ENCODE measurements at regions not wholly inside any gene's neighbourhood (a gene's known extent, or its start where the extent isn't known, plus 50 kb on each side); places are given as distances from the start of the nearest gene placed in this dataset.

DNA sequence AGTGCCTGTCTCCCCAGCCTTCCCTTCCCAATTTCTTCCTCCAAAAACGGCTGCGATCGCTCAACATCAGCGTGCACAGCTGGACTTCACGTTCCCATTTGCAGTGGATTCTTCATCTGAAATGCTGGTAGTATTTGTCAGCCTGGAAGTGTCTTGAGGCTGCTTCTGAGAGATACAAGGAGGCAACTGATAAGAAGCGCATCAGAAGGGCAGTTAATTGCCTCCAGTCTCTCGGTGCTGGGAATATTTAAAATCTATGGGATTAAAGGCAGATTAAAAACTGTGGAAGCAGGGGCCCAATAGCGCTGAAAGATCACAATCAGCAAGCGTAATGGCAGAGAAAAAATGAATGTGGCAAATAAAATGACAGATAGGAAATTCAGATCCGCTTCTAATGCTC, 450.0 kb downstream of the GATA3 start:
- Histone ChIP-seq H3K4me3 (no peak overlapping the region), H3K27me3 (no peaks in the 10 kb centered on the region), H3K9me3 (replicated peaks) (no peaks in the 10 kb centered on the region), H3K36me3 (no peaks in the 10 kb centered on the region), H3K4me1 (no peaks in the 10 kb centered on the region), H3K27ac (no peak overlapping the region)
- DNase-seq: no peak

DNA sequence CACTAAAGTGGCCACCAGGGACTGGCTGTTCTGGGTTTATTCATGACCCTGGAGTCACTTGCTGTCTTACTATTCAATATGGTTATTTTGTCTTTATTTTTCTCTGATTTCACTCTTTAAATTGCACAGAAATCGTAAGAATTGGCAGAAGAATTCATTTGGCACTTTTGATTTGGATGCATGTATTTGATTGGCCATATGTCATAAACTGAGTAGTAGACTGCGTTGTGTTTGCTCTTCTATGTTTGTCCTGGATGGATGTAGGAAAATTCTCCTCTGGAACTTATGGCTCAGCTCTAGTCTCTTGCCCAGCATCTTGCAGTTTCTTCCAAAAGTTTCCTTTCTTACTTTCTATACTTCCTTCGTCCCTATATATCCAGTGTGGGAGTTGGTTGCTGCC, 452.7 kb downstream of the GATA3 start:
- Histone ChIP-seq H3K36me3 (no peaks in the 10 kb centered on the region), H3K27ac (no peak overlapping the region), H3K4me1 (no peaks in the 10 kb centered on the region), H3K27me3 (no peaks in the 10 kb centered on the region), H3K9me3 (replicated peaks) (no peaks in the 10 kb centered on the region), H3K4me3 (no peak overlapping the region)
- DNase-seq: no peak

DNA sequence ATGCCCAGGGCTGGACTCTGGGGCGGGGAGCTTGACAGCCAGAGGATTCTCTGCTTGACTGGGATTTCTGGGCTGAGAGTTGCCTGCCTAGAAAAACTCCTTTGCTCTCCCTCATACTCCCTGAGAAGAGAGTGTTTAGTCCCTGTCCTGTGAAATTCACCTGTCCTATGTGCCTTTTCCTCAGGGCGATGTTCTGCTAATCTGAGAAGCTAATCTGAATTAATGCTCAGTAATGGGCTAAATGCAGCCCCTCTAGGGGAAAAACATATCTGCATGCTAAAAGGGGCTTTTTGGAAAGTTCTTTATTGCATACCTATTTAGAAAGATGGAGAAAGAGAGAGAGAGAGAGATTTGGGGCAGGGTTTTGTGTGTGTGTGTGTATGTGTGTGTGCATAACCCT, 454.4 kb downstream of the GATA3 start:
- H3K4me1 ChIP-seq: no peaks in the 10 kb centered on the region
- H3K27me3 ChIP-seq: no peaks in the 10 kb centered on the region
- H3K36me3 ChIP-seq: no peaks in the 10 kb centered on the region
- H3K9me3 ChIP-seq (replicated peaks): no peaks in the 10 kb centered on the region
- H3K27ac ChIP-seq: no peak overlapping the region
- DNase-seq: no peak
- H3K4me3 ChIP-seq: no peak overlapping the region

DNA sequence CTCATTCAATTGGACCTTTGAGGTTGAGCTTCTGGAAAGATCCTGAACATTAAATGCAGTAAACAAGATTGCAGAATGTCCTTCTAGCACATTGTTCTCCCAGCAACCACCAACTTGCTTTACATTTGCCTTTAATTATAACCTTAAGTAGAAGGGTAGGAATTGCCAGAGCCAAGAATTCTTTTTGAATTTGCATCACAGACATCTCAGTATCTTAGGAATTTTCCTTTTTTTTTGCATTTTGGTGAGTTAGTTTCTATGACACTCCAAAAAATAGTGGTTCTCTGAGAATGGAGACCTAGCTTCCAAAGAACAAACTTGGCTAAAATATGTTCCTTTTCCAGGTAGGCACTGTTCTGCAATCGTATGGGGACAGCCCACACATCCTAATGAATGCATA, 456.0 kb downstream of the GATA3 start:
- no peak for DNase-seq
- no peaks in the 10 kb centered on the region for H3K9me3 ChIP-seq (replicated peaks)
- H3K36me3 ChIP-seq: no peaks in the 10 kb centered on the region
- H3K4me3 ChIP-seq: no peak overlapping the region
- H3K27ac ChIP-seq: no peak overlapping the region
- H3K27me3 ChIP-seq: no peaks in the 10 kb centered on the region
- H3K4me1 ChIP-seq: no peaks in the 10 kb centered on the region

DNA sequence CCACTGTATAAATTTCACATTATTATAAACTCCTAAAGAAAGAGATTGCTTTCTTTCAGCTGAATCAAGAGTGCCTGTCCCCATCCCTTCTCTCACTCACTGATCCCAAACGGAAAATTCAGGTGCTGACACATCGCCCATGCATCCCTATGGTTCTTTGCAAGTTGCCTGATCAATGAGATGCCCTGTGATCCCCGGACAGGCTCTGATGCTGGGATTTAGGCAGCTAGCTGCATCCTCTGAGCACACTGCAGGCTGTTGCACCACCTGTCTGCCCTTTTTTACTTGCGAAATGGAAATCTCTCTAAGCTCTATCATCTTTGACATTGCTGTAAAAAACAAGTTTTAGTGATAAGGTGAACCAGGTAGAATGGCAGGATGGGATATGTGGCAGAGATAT, 456.5 kb downstream of the GATA3 start:
- H3K36me3 ChIP-seq: no peaks in the 10 kb centered on the region
- no peak for DNase-seq
- no peaks in the 10 kb centered on the region for H3K27me3 ChIP-seq
- H3K9me3 ChIP-seq (replicated peaks): no peaks in the 10 kb centered on the region
- no peak overlapping the region for H3K27ac ChIP-seq
- H3K4me3 ChIP-seq: no peak overlapping the region
- no peaks in the 10 kb centered on the region for H3K4me1 ChIP-seq

DNA sequence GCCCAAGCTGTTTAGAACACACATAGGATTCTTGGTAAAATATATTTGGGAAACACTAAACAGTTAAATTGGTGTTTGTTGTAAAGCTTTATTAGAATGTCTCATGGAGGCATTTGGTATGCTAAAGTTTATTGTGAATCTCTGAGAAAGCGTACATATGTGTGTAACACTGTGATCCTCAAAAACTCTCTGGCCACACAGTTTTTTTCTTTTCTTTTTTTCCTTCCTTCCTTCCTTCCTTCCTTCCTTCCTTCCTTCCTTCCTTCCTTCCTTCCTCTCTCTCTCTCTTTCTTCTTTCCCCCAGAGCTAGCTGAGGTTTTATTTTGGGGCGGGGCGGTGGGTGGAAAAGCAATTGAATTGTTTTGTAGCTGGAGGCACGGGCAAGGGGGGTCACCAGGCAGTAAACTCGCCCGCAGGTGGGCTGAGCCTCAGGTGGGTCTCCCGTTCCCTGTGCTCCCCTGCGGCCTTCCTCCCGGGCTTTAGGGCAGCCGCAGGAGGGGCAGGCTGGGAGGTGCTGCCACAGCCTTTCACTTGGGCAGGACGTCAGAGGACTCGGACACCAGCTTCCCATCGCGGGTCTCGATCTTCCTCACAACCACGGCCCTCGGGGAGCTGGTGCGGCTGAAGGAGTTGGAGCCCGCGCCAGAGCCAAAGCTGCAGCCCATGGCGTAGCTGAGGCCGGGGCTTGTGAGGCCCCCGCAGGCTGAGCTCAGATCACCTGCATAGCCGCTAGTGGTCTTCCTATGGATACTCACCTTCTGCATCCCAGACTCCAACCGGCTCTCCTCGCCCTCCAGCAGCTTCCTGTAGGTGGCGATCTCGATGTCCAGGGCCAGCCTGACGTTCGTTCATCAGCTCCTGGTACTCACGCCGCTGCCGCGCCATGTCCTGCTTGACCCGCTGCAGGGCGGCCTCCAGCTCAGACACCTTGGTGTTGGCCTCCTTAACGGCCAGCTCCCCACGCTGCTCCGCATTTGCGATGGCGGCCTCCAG, 459.0 kb downstream of the GATA3 start:
- no peak overlapping the region for H3K27ac ChIP-seq
- no peaks in the 10 kb centered on the region for H3K4me1 ChIP-seq
- H3K36me3 ChIP-seq: no peaks in the 10 kb centered on the region
- H3K4me3 ChIP-seq: no peak overlapping the region
- H3K9me3 ChIP-seq (replicated peaks): no peaks in the 10 kb centered on the region
- no peak for DNase-seq
- H3K27me3 ChIP-seq: no peaks in the 10 kb centered on the region

DNA sequence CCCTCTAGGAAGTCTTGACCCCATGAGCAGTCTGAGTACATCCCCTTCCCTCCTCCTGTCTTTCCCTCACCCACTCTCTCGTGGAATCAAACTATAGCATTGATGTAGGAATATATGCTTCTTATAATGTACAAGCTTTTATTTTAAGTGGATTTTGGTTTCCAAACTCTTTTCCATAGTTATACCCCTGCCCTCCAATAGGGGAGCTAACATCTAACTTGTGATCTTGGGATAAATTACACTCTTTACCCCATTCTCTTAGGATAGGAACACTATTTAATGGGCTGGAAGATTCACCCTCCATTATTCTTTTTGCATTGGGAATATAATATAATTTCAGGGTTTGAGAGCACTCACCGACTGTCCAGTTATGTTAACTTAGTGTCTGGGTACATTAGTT, 465.9 kb downstream of the GATA3 start:
- H3K36me3 ChIP-seq: no peaks in the 10 kb centered on the region
- H3K9me3 ChIP-seq (replicated peaks): no peaks in the 10 kb centered on the region
- H3K4me3 ChIP-seq: no peak overlapping the region
- no peaks in the 10 kb centered on the region for H3K4me1 ChIP-seq
- no peaks in the 10 kb centered on the region for H3K27me3 ChIP-seq
- DNase-seq: no peak
- no peak overlapping the region for H3K27ac ChIP-seq

DNA sequence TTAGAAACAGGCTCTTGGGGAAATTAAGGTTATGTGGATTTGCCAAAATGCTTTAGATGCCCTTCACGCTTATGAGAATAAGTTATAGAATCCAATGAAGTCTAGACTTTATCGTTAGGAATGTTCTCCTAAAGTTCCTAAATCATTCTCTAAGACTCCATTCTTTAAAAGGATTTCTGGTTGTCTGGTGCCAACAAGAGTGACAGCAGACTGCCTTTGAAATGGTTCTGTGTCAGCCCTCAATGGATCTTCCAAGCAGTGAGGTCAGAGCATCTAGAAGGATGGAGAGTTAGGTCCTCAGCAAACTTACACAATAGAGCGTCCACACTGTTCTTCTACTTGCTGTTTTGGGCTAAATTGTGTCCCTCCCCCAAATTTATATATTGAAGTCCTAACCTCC, 473.3 kb downstream of the GATA3 start:
- no peaks in the 10 kb centered on the region for H3K4me1 ChIP-seq
- H3K27me3 ChIP-seq: no peaks in the 10 kb centered on the region
- no peak overlapping the region for H3K27ac ChIP-seq
- DNase-seq: no peak
- no peaks in the 10 kb centered on the region for H3K36me3 ChIP-seq
- H3K9me3 ChIP-seq (replicated peaks): no peaks in the 10 kb centered on the region
- H3K4me3 ChIP-seq: no peak overlapping the region

DNA sequence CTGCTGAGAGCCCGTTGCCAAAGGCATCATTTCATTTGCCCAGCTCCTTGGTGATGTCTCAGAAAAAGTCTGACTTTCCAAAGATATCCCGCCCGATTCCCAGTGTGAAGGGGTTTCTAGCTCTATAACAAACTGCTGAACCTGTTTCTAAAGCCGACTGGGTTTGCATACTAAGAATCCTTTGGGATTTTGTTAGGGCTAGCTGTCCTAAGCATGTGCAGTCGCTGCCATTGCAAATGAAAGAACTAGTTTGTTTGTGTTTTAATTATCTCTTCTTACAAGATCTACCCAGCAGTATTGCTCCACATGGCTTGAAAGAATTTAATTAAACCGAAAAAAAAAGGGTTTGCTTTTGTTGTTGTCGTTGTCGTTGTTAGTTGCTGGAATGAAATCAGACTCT, 476.6 kb downstream of the GATA3 start:
- Histone ChIP-seq H3K9me3 (replicated peaks) (no peaks in the 10 kb centered on the region), H3K4me3 (no peak overlapping the region), H3K36me3 (no peaks in the 10 kb centered on the region), H3K27me3 (no peaks in the 10 kb centered on the region), H3K27ac (no peak overlapping the region), H3K4me1 (no peaks in the 10 kb centered on the region)
- no peak for DNase-seq

DNA sequence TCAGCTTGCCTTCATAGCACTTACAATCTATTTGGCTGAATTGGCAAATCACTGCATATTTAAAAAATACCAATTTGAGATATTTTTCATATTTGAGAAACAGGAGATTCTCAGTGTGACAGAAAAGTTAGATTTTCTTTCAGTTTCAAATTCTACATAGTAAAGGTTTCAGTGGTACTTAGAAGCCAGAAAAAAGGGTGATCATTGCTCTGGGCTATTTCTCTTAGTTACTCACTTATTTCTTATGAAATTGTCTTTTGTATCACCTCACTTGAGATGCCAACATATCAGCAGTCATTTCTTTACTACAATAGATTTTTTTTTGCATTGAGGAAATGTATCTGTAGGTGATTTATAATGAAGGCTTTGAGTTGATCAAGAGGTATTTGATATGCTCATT, 478.2 kb downstream of the GATA3 start:
- Histone ChIP-seq H3K4me3 (no peak overlapping the region), H3K36me3 (no peaks in the 10 kb centered on the region), H3K9me3 (replicated peaks) (no peaks in the 10 kb centered on the region)

DNA sequence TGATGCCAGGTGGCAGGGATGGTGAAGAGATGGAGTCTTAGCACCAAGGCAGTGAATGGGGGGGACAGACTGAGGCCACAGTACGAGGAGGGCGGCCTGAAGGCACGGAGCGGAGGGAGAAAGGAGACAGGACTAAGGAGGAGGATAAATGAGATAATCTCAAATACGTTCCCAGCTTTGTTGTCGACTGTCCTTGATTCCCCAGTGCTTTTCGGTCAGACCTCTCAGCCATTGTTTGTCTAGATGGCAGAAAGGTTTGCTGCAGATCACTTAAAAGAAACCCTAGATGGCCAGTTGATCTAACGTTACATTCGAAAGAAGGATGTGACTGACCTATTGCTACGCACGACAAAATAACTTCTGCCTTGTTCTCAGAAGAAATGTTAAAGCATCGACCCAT, 479.0 kb downstream of the GATA3 start:
- no peaks in the 10 kb centered on the region for H3K36me3 ChIP-seq
- DNase-seq: no peak
- H3K4me1 ChIP-seq: no peaks in the 10 kb centered on the region
- no peaks in the 10 kb centered on the region for H3K27me3 ChIP-seq
- H3K27ac ChIP-seq: no peak overlapping the region
- no peak overlapping the region for H3K4me3 ChIP-seq
- no peaks in the 10 kb centered on the region for H3K9me3 ChIP-seq (replicated peaks)

More for the DNA sequence above, 478.2 kb downstream of the GATA3 start:
- no peak for DNase-seq
- Histone ChIP-seq H3K27ac (no peak overlapping the region), H3K27me3 (no peaks in the 10 kb centered on the region), H3K4me1 (no peaks in the 10 kb centered on the region)

DNA sequence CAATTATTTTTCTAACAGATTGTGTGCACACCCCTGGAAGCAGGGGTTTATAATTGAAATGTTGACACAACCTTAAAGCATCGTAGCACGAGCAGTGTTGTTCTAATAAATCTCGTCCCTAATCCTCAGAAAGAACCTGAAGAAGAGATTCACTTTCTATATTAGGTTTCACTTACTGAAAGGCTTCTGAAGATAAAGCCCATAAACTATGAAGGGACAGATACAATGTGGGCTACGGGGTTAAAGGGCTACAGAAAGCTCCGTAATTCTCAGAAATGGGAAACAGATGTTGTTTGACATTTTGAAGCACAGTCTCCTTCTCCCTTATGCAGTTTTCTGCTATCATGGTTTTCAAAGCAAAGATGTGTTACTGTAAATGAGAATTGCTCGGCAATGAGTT, 479.6 kb downstream of the GATA3 start:
- Histone ChIP-seq H3K4me1 (no peaks in the 10 kb centered on the region), H3K27me3 (no peaks in the 10 kb centered on the region), H3K27ac (no peak overlapping the region), H3K9me3 (replicated peaks) (no peaks in the 10 kb centered on the region), H3K36me3 (no peaks in the 10 kb centered on the region), H3K4me3 (no peak overlapping the region)
- no peak for DNase-seq

DNA sequence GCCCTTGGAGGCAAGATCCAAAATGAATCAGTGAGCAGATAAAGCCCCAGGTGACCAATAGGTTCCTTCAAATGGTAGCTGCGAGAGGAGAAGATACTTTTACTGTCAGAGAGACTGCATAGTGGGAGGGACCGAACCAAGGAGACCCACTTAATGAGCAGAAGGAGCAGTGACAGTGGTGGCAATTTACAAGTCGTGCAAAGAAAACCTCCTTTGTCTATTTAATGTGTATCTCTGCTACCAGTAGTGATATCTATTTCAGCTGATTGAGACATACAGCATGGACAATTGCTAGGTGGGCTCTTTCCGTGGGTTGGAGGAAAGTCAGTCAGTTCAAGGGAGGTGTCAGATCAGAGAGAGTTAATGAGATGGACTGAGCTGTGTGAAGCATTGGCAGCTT, 480.4 kb downstream of the GATA3 start:
- Histone ChIP-seq H3K27me3 (no peaks in the 10 kb centered on the region), H3K36me3 (no peaks in the 10 kb centered on the region), H3K9me3 (replicated peaks) (no peaks in the 10 kb centered on the region), H3K4me3 (no peak overlapping the region), H3K27ac (no peak overlapping the region), H3K4me1 (no peaks in the 10 kb centered on the region)
- no peak for DNase-seq

DNA sequence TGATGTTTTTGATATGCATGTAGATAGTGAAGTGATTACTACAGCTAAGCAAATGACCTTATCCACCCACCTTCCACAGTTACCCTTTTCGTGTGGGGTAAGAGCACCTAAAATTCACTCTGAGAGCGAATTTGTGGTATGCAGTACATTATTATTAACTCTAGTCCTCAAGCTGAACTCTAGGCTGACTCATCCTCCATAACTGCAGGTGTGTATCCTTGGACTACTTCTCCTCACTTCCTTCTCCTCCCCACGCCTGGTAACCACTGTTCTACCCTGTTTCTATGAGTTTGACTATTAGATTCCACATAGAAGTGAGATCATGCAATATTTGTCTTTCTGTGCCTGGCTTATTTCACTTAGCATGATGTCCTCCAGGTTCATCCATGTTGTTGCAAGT, 484.6 kb downstream of the GATA3 start:
- H3K36me3 ChIP-seq: no peaks in the 10 kb centered on the region
- DNase-seq: no peak
- H3K4me1 ChIP-seq: no peaks in the 10 kb centered on the region
- no peaks in the 10 kb centered on the region for H3K27me3 ChIP-seq
- no peak overlapping the region for H3K27ac ChIP-seq
- no peaks in the 10 kb centered on the region for H3K9me3 ChIP-seq (replicated peaks)
- no peak overlapping the region for H3K4me3 ChIP-seq

DNA sequence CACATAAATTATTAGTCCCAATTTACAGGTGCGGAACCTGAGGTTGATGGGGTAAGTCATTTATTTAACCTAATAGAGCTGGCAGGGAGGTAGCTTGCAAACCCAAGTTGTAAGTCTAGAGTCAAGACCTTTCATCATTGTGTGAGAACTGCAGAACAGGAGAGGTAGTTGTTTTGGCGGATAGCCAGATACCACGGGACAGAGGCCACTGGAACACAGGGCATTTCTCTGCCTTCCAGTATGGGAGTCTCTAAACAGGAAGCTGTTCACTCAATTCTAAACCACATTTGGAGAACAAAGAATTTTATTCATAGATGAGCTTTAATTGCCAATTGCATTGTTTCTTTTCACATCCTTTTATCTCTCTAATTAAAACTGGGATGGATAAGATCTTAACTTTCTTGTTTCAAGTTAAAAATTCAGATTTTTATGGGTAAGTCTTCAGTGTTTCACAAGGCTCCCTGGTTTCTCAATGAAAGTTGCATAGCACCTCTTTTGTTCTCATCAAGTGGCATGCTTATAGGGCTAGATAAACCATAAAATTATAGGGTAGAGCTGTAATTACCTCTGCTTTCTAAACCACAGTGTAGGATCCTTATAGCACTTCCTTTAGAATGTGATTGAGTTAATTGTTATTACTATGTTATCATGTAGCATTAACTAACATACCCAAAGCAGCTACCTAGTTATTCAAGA, 489.0 kb downstream of the GATA3 start:
- Histone ChIP-seq H3K4me1 (no peaks in the 10 kb centered on the region), H3K27ac (no peak overlapping the region), H3K9me3 (replicated peaks) (no peaks in the 10 kb centered on the region), H3K4me3 (no peak overlapping the region), H3K36me3 (no peaks in the 10 kb centered on the region), H3K27me3 (no peaks in the 10 kb centered on the region)
- peak in 1 of 2 experiments; percentile 2 for DNase-seq

DNA sequence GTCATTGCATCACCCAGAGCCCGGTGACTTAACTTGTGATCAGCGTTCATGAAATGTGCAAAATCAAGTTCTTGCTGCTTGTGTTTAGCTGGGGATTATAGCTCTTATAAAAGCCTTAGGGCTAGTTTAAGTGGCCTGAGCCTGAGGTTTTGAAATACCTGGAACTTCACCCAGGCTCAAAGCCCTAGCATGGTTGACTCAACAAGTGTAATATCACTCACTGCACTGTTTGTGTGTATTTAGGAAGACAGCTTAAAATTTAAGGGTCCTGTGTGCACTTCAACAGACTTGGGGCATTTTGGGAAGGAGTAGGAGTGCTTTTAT, 489.5 kb downstream of the GATA3 start:
- H3K4me3 ChIP-seq: no peak overlapping the region
- H3K4me1 ChIP-seq: no peaks in the 10 kb centered on the region
- H3K9me3 ChIP-seq (replicated peaks): no peaks in the 10 kb centered on the region
- H3K27me3 ChIP-seq: no peaks in the 10 kb centered on the region
- no peaks in the 10 kb centered on the region for H3K36me3 ChIP-seq
- no peak for DNase-seq
- H3K27ac ChIP-seq: no peak overlapping the region

All from SJCRH30 (cell line).